ENCODE measurements at regions not wholly inside any gene's neighbourhood (a gene's known extent, or its start where the extent isn't known, plus 50 kb on each side); places are given as distances from the start of the nearest gene placed in this dataset.

- TF ChIP-seq GATA2 (IDR thresholded peaks at IDR 0.05; ENCODE audit: insufficient read depth, insufficient read length, low read depth, low read length) (no peak), JUN (IDR thresholded peaks at IDR 0.05; ENCODE audit: borderline replicate concordance, insufficient read depth, insufficient read length, low read depth) (no peak), CTCF (IDR thresholded peaks at IDR 0.05; ENCODE audit: extremely low read depth in 1 of 2, insufficient read depth in 1 of 2, low read depth in 1 of 2, low read length in 2 of 2) (no peak), POLR2AphosphoS5 (IDR thresholded peaks at IDR 0.05; ENCODE audit: insufficient read depth, low read depth, low read length) (no peak), EZH2 (IDR thresholded peaks at IDR 0.05; ENCODE audit: borderline replicate concordance, low read depth, low read length, severe bottlenecking) (no peak), POLR2A (IDR thresholded peaks at IDR 0.05; ENCODE audit: low read depth, low read length) (no peak), MAX (IDR thresholded peaks at IDR 0.05; ENCODE audit: insufficient read depth, insufficient read length) (no peak), FOS (IDR thresholded peaks at IDR 0.05; ENCODE audit: borderline replicate concordance, insufficient read depth, low read length) (no peak)
- intact Hi-C loops (cut with micrococcal nuclease) (no loop called here), dilution Hi-C loops (cut with MboI; ENCODE audit: extremely low pct_ligation_motif_present, low sequenced_read_pairs) (no loop called here)
- ChIA-PET POLR2A (no interaction called here), CTCF (no interaction called here)
- no TSS peak for BruUV-seq (replicated peaks)
- DNase-seq (ENCODE audit: low read depth, low spot score) (no peak), FAIRE-seq (no peak)
- Histone ChIP-seq H3K4me3 (replicated peaks in 1 of 3; ENCODE audit: insufficient read depth in 1 of 3, low read depth in 1 of 3, low read length in 3 of 3) (no peak overlapping the region), H2AFZ (ENCODE audit: low read depth, low read length) (no peak overlapping the region), H3K4me1 (ENCODE audit: control insufficient read depth, extremely low read depth, insufficient read depth, low read length) (no peaks in the 10 kb centered on the region), H3K27ac (ENCODE audit: insufficient read depth, low read depth, low read length) (no peak overlapping the region), H3K9me3 (replicated peaks; ENCODE audit: control insufficient read depth, insufficient read depth, low read length) (no peaks in the 10 kb centered on the region), H3K27me3 (ENCODE audit: control insufficient read depth in 2 of 2, insufficient read depth in 2 of 2, low read length in 2 of 2) (no peaks in the 10 kb centered on the region), H3K79me2 (ENCODE audit: control insufficient read depth, insufficient read depth, low read length) (no peaks in the 10 kb centered on the region), H3K9me1 (replicated peaks; ENCODE audit: control insufficient read depth, extremely low read depth, insufficient read depth, low read length) (no peaks in the 10 kb centered on the region), H3K9ac (replicated peaks; ENCODE audit: extremely low read depth, insufficient read depth, low read length) (no peak overlapping the region), H4K20me1 (replicated peaks; ENCODE audit: control insufficient read depth, extremely low read depth, insufficient read depth, low read length) (no peaks in the 10 kb centered on the region), H3K36me3 (ENCODE audit: control insufficient read depth in 2 of 2, extremely low read depth in 1 of 2, insufficient read depth in 2 of 2, low read length in 2 of 2) (no peaks in the 10 kb centered on the region), H3K4me2 (ENCODE audit: insufficient read depth, low read length) (no peak overlapping the region)
Observed at GRCh38 chr5:116738239-116738614, 163.6 kb upstream of the SEMA6A start.
